IPS DF 19.7 (cell line): ENCODE measurements at regions not wholly inside any gene's neighbourhood (a gene's known extent, or its start where the extent isn't known, plus 50 kb on each side); places are given as distances from the start of the nearest gene placed in this dataset.
"Not testable (repeated sequence)": the region's sequence is repeated elsewhere in the genome, so short reads cannot be mapped to it uniquely, and the experiment has no call there.

Source experiments
- DNase-seq: peaks from one replicate; pipeline ENCODE4 v3.0.0-alpha.2; 2013; ENCODE audit warnings: low read depth, low spot score

DNA sequence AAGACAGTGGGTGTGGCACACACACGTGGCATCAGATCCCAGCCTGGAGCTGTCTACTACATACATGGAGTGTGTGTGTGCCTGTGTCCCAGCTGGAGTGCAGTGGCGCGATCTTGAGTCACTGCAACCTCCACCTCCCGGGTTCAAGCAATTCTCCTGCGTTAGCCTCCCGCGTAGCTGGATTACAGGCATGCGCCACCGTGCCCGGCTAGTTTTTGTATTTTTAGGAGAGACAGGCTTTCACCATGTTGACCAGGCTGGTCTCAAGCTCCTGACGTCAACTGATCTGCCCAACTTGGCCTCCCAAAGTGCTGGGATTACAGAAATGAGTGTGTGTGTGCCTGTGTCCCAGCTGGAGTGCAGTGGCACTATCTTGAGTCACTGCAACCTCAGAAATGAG lies 108.8 kb downstream of the IL12A start:
- DNase-seq, result no peak

DNA sequence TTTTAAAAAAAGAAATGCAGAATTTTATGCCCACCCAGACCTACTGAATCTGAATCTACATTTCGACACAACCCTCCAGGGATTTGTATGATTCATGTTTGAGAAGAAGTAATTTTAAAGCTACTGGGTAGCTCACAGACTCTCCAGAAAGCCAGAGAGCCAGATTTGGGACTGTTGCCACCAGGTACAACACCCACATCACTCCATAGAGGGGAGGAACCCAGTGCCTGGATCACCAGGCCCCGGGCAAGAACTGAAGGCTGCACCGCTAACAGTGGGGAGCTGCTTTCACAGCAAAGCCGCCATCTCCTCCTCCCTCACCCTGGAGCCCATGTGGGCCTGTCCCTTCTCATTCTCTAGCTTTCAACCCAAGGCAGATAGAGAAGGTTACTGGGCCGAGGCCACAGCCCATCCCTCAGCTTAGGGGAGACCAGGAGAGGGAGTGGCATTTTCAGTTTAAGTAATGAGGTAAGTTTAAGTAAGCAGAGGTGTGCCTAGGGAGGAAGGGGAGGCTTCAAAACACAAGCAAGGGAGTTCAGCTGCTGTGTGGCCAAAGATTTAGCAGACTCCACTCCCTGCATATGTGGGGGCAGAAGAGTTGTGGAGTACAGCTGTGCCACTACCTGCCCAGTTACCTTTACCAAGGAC lies 109.8 kb downstream of the IL12A start:
- DNase-seq, result no peak

DNA sequence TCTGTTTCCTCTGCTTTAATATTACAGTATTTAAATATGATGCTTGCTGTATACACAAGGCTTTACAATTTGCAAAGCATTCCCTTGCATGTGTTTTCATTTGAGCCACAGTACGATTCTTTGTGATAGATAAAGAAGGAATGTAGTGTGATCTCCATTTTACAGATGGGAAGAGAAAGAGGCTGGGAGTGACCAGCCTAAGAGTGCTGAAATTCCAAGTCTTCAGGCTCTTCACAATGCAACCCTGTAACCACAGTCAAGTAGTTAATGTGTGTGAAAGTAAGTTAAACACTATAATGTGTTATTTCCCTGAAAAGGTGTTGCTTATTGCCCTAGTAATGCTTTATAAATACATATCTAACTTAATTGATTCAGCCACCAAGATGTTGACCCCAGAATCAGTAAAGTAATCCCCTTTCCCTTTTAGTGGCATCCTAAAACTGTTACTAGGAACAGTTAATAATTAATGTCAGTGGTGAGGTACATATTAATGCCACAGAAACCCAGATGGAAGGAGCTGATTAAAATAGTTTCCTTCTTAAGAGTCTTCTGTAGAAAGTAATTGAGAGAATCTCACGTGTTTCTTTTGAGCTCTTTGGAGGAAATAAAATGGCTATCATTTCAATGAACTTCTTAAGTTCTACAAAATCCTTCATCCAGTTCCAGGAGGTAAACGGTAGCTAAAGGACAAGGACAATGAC lies 110.4 kb downstream of the IL12A start:
- no peak for DNase-seq

DNA sequence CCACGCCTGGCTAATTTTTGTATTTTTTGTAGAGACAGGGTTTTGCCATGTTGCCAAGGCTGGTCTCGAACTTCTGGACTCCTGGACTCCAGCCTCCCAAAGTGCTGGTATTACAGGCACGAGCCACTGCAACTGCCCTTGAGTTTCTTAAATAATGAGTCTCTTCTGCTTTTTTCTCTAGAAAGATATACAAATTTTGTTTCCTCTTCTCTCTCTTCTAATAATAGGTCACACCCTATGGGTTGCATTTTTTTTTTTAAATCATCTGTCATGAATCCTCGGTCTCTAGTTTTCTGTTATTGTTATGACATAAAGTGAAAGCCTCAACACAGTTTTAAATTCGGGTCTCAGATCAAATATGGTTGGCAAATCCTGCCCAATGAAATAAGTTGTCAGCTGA lies 111.2 kb downstream of the IL12A start:
- no peak for DNase-seq

DNA sequence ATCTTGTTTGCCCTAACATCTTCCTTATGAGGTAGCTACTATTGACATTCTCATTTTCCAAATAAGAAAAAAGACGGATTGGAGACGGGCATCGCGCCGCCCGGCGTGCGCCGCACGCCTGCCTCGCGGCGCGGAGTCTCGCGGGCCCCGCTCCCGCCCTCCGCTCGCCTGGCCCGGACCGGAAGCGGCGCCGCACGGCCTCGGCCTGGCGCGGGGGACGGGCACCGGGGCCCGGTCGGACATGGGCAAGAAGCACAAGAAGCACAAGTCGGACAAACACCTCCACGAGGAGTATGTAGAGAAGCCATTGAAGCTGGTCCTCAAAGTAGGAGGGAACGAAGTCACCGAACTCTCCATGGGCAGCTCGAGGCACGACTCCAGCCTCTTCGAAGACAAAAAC lies 112.0 kb downstream of the IL12A start:
- no peak for DNase-seq

DNA sequence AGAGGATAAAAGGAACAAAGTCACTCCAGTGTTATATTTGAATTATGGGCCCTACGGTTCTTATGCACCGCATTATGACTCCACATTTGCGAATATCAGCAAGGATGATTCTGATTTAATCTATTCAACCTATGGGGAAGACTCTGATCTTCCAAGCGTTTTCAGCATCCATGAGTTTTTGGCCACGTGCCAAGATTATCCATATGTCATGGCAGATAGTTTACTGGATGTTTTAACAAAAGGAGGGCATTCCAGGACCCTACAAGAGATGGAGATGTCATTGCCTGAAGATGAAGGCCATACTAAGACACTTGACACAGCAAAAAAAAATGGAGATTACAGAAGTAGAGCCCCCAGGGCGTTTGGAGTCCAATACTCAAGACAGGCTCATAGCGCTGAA lies 113.4 kb downstream of the IL12A start:
- not testable (repeated sequence) for DNase-seq

DNA sequence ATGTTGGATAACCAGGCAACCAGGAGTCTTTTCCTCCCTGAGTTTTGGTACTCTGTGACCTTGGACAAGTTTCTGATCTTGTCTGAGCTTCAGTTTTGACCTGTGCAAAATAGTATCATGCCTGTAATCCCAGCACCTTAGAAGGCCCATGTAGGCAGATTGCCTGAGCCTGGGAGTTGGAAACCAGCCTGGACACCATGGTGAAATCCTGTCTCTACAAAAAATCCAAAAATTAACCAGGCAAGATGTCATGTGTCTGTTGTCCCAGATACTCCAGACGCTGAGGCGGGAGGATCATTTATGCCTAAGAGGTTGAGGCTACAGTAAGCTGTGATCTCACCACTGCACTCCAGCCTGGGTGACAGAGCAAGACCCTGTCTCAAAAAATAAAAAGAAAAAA lies 114.8 kb downstream of the IL12A start:
- DNase-seq, result no peak

DNA sequence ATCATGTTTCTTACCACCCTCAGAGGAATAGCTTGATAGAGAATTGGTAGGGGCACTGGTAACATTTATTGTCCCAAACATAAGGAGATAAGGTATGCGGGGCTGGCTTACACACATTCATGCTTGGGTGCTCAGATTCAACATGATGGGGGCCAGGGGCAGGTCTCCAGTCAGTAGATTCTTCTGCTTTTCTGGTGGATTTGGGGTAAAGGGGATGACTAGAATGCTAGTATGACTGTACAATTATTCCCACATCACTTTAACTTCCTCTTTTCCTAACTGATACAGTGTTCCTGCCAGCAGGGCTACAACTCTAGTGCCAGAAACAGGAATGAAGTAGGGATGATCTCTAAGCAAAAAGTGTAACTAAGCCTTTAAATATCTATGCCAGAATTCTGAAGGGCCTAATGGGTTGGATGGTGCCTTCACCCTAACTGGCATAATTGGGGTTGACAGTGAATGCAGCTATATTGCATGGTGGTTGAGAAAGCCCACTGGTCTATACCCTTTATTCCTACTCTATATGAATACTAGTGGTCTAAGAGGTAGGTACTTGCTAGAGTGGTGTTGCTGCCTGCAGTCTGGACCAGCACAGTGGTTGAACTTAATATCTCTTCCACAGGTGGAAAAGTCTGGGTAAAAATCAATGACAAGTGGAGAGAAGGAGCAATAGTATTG lies 117.4 kb downstream of the IL12A start:
- no peak for DNase-seq

DNA sequence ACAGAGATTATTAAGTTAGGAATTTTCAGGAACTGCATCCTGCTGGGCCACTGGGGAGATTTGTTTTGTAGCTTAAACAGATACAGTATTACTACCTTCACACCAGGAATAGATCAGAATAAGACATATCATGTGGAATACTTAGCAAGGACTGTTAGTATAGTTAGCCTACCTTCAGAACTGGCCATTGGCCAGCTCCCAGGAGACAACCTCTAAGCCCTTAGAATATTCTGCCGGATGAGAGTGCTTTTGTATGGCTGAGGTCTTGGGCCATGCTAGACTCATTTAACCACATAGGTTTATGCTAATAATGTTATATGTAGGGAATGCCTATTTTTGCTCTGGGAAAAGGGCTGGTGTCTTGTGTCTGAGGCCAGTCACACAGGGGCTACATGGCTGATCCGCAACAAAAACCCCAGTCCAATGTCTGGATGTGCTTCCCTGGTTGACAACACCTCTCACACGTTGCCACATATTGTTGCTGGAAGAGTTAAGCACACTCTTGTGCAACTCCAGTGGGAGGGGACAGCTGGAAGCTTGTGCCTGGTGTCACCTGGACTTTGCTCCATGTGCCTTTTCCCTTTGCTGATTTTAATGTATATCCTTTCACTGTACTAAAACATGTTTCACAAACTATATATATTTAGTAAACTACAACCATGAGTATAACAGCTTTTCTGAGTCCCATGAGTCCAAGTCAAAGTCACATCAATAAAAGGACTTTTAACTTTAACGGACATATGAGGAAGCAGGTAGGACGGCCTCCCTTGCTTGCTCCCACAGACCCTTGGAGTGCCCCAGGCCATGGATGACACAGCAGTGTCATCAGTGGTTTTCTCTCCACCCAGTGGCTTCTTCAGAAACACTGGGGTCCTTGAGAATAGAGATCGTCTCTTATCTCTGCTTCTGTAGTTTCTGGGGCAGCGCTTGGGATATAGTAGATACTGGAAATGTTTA lies 118.0 kb upstream of the C3orf80 start:
- no peak for DNase-seq

DNA sequence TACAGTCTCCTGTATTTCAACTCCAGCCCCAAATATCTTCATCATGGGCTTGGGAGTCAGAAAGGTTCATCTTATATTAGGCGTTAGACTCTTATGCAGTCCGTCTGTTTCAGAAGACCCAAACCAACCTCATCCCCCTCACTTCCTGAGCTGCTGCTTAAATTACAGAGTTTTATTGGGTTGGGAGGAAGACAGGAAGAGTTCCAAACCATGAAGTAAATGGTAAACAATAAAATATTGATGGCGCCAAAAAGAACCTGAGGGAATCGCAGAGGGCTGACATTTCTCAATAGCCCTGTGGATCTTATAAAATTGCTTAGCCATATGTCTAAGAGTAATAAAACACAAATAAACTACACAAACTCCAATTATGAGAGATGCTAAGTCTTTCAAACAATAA lies 116.9 kb upstream of the C3orf80 start:
- DNase-seq, result no peak

DNA sequence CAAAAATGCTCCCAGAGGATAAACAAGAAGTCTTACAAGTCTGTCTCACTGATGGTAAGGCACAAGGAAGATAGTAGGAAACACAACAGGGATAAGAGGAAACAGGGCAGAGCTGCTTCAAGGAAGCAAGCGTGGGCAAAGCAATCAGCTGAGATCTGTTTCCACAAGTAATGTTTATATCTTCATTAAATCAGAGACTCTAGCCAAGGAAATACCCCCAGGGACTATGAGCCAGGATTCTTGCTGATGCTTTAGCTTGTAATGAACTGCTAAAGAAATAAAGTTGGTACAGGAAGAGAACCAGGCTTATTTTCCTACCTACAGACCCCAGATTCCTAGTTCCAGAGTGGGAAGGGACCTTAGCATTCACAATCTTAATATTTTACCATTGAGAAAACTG lies 112.7 kb upstream of the C3orf80 start:
- DNase-seq, result no peak

DNA sequence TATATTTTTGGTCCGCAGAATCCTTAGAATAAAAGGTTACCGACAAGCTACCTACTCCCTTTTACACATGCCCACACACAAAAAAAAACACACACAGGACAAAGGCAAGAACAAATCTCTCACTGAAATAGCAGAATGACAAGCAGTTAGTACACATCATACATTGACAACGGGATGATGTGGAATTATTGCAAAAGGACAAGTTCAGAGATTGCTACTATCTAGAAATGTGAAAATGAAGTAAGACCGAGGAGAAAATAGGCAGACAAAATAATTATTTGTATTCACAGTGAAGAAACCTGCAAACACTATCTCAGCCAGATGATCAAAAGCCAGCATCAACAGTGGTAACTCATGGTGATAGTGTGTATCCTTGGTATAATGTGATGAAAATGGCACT lies 112.2 kb upstream of the C3orf80 start:
- DNase-seq, result no peak

DNA sequence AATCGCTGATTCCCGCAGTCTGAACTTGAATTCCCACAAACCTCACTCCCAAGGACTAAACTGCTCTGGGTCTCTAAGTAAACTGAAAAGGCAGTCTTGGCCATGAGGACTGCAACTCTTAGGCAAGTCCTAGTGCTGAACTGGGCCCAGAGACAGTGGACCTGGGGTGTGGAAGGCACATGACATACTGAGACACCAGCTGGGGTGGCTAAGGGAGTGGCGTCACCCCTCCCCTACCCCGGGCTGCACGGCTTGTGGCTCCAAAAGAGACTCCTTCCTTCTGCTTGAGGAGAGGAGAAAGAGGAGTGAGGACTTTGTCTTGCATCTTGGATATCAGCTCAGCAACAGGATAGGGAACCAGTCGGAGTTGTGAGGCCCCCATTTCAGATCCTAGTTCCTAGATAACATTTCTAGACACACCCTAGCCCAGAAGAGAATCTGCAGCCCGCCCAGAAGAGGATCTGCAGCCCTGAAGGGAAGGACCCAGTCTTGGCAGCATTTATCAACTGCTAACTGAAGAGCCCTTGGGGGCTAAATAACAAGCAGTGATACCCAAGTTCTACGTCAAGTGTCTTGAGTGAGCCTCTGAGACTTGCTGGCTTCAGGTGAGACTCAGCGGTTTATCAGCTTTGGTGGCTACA lies 110.7 kb upstream of the C3orf80 start:
- no peak for DNase-seq

DNA sequence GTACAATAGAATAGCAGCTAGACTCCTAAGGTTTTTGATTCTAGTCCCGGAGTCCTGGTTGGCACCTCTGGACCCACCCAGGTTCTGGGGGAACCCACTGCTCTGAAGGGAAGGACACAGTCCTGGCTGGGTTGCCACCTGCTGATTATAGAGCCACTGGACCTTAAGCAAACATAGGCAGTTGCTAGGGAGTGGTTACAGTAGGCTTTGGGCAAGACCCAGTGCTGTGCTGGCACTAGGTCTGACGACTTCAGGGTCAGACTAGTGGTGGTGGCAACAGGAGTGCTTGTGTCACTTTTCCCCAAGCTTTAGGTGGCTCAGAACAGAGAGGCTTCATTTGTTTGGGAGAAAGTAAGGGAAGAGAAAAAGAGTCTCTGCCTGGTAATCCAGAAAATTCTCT lies 109.8 kb upstream of the C3orf80 start:
- DNase-seq, result no peak

DNA sequence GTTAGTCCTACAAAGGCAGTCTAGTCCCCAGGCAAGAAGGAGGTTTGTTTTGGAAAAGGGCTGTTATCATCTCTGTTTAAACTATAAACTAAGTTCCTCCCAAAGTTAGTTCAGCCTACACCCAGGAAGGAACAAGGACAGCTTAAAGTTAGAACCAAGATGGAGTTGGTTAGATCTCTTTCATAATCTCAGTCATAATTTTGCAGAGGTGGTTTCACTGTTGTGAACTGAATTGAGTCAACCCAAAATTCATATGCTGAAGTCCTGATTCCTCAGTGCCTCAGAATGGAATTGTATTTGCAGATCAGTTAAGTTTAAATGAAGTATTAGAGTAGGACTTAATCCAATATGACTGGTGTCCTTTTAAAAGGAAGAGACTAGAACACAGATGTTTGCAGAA lies 101.0 kb upstream of the C3orf80 start:
- DNase-seq, result no peak

DNA sequence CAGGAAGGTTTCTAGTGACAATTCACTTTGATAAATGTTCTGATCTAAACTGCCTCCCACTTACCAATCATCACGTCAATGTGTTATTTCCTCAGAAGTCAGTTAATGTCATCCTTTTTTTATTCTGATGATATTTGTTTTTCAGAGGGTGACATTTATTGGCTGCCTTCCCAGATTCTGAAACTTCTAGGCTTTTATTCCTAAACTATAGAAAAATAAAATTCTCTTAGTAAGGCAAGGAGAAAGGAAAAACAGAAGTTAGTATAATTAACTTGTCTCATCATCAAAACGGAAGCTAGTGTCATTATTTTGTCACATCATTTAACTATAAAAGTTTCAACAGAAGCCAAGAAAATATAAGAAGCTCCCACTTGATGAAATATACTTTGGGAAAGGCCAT lies 100.0 kb upstream of the C3orf80 start:
- no peak for DNase-seq

DNA sequence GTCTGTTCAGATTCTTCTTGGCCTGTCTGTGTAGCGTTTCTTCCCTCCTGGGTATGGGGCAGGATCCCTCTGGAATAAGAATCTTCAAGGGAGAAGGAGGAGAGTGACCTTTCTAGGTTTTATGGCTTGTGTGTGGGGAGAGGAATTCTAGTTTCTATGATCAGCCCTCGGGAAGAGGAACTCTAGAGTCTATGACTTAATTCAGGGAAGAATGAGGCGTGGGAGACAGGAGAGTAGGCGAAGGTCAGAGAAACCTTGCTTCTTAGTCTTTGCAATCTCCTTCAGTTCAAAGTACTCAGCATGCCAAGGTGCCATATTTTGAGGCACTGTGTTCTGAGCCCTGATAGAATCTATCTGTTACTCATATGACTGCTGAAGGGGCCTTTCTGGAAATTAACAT lies 99.2 kb upstream of the C3orf80 start:
- no peak for DNase-seq

DNA sequence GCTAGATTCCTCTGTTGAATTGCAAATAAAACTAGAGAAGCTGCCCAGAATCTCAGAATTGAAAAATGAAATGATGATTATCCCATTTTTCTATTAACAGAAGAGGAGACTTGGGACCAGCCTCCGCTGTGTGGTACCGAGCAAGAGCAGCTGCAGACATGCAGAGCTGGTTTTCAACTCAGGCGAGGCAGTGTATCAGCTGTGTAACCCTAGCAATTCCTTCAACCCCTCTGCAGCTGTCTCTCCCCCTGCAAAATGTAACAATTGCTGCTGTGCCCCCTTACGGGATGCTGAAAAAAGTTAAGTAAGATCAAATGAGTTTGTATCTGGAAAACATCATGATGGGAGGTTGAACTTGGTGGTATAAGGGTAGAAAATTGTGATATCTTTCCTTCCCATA lies 98.5 kb upstream of the C3orf80 start:
- DNase-seq, result no peak

DNA sequence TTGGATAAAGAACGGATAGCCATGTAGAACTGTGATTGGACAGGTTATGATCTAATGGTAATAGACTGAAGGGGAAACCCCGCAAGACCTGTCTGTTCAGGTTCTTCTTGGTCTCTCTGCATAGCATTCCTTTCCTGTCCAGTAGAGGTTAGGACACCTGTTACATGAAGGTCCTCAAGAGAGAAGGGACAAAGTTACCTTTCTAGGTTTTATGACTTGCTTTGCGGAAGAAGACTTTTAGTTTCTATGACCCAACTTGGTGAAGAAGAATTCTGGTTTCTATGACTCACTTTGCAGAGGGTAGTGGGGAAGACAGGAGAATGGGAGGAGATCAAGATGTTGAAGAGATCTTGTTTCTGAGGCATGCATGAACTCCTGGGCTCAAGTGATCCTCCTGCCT lies 97.9 kb upstream of the C3orf80 start:
- DNase-seq, result no peak

DNA sequence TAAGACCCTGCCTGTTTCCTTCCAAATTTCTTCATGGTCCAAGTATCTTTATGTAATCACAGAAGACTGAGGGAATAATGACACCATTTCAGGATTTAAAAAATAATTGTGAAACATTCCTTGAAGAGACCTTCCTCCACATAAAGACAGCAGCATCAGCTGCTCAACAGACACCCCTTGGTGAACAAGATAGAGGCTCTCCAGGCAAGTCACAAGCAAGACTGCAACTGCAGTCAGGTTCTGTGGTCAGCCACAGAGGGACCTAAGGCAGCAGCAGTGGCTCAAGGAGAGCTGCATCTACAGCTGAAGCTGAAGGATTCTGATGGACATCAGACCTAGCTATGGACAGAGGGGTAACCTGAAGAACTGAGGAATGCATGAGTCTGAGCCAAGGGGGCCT lies 97.2 kb upstream of the C3orf80 start:
- no peak for DNase-seq

DNA sequence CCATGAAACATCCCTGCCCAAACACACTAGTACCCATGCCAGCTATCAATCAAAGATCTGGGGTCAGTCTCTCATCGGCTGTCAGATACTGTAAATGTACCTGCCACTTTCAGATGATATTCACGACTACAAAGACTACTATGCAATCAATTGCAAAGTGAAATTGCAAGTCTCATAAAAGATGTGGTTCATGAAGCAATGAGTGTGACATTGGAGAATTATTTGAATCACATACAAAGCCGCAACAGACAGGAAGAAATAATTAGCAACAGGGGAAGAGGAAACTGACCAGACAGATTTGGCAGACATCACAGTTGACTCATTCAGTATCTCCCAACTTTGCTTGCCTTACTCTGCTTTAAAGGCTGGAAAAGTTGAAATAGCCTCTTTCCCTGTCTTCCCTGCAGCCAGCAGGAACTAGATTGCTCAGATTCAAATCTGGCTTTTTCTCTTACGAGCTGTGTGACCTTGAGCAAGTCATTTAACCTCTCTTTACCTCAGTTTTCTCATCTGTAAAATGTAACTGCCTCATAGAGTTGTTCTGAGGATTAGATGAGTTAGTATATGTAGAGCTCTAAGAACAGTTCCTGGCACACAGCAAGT lies 95.7 kb upstream of the C3orf80 start:
- no peak for DNase-seq
